Fibroblast of peridontal ligament (primary cell): ENCODE measurements at regions not wholly inside any gene's neighbourhood (a gene's known extent, or its start where the extent isn't known, plus 50 kb on each side); places are given as distances from the start of the nearest gene placed in this dataset.
A peak's percentile ranks its signal among the peaks of the same experiment; 100 is the strongest.

ENCODE experiments used
- DNase-seq: peaks from one replicate; pipeline ENCODE4 v3.0.0-alpha.2; 2010; ENCODE audit errors: extremely low read depth

DNA sequence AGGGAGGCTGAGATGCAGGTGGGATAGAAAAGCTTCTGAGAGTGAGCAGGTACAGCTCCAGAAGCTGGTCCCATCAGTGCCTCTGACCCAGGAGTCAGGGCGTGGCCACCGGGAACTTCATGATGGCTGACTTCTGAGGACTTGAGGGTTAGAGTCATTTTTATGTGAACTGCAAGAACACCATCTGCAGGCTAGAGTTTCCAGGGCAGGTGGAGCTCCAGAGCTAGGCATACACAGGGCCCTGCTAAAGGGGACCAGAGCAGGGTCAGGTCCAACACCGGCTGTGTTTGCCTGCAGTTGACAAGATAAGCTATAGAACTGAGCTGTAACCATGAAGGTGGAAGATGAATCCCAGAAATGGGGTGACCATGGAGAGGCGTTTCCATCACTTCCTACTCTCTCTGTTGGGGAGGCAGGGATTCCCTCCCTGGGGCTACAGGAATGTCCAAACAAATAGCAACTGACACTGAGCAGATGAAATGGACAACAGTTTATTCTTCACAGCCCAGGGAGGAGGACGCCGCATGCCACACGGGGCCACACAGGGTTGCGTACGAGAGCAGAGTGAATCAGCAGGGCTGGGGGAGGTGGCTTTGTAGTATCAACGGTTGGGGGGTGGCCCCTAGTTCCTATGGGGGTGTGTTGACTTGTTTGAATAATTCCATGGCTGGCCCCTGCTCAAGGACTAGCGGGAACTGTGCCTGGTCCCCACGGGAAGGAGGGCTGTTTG is 77.6 kb upstream of the ZNF516 start:
- no peak for DNase-seq

DNA sequence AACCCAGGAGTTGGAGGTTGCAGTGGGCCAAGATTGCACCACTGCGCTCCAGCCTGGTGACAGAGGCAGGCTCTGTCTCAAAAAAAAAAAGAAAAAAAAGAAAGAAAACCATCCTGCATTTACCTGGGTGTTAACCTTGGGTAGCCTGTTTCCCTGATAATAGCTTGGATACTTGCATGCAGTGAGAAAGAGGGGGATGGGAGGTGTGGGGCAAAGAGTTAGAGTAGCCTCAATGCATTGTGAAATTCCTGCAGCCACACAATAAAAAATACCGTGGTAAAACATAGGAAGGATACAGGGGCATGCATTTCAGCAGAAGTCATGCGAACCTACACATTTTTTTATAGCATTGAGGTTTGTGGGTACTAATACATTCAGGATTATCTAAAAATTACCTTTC is 76.6 kb upstream of the ZNF516 start:
- DNase-seq: no peak

DNA sequence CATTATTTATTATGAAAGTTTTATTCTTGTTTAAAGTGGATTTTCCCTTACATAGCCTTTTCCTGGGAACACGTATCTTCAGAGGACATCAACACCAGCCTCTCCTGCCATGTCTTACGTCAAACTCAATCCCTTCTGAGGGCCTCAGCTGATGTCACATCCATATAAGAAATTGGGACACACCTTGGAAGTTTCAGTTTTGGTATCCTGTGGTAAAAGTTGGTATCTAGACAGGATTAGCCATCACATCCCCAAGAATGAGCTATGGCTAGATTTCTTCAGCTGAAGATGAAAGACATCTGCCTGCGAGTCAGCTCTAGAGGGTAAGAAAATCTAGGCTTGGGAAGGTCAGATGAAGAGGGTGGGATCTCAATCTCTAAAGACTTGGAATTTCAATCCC is 75.8 kb upstream of the ZNF516 start:
- no peak for DNase-seq

DNA sequence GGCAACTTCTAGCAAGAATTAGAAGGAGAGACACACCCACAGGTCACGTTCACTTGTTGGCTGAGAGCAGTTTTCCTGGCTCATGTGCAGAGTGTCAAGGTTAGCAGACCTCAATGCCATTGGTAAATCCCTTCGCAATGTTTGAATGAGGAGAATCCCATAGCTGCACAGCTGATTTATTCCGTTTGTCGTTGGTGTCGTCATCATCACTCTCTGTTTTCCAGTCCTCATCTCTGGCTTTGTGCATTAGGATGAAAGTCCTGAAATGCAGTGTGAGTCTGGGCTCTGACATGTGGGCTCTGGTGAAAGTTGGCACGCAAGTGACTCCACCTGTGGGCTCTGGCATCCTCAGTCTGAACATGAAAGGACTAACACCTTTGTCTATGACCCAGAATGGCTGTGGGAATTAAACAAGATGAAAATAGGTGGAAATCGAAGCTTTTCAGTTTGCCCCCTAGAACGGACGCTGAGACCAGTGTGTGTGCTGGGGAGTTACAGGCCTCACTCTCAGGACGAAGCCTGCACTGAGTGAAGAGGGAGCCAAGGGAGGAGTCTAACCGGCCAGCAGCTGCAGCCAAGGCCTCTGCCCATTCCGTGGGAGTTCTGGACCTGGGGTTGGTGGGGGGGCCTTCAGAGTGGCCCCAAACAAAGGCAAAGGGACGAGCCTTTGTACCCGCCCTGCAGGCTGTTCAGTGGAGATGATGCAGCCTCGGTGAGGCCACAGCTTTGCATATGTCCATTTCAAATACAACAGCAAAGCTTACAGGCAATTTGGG is 74.8 kb upstream of the ZNF516 start:
- DNase-seq: no peak

- DNase-seq: no peak
Observed at GRCh38 chr18:76568731-76569130, 73.7 kb upstream of the ZNF516 start.

DNA sequence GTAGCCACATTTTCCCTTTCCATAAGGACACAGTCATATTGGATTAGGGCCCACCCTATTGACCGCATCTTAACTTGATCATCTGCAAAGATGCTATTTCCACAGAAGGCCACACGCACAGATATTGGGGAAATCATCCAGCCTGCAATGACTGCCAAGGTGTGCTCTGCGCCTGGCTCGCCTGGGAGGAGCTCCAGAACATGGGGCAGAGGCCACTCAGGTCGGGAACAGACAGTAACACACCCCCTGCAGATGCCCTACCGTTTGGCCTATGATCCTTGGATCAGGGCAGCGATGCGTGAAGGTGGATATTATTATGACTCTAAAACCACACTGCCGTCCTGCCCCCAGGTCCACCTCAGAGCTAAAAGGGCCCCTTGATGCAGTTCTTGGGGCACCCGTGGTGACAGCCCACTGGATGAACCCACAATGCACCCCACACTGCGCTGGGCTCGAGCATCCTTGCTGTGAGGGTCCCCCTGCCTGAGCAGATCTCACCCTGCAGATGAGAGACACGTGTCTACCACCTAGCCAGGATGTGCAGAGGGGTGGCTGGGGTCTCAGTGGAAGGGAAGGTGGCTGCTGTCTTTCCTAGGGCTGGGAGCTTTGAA is 72.9 kb upstream of the ZNF516 start:
- no peak for DNase-seq

- DNase-seq: no peak
Observed at GRCh38 chr18:76566987-76567386, 71.9 kb upstream of the ZNF516 start.

- DNase-seq: peak; percentile 99
Observed at GRCh38 chr18:76565238-76566173, 70.5 kb upstream of the ZNF516 start.

- no peak for DNase-seq
Observed at GRCh38 chr18:76564655-76565237, 69.7 kb upstream of the ZNF516 start.

DNA sequence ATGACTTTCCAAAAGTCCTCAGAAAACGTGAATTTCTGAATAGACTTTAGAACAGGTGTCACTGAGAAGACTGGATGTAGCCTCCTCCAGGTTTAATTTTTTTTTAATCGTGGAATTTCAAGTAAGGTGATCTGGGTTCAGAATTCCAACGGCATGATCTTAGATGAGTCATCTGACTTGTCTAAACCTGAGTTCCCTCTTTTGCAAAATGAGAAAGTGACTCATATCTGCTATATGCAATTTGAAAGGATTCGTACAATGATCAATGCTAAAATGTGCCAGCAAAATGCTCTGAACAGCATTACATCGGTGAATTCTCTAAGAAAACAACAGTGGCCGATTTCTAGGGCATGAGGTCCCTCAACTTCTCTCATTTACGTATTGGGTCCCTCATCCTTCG is 69.1 kb upstream of the ZNF516 start:
- peak; percentile 74 for DNase-seq

DNA sequence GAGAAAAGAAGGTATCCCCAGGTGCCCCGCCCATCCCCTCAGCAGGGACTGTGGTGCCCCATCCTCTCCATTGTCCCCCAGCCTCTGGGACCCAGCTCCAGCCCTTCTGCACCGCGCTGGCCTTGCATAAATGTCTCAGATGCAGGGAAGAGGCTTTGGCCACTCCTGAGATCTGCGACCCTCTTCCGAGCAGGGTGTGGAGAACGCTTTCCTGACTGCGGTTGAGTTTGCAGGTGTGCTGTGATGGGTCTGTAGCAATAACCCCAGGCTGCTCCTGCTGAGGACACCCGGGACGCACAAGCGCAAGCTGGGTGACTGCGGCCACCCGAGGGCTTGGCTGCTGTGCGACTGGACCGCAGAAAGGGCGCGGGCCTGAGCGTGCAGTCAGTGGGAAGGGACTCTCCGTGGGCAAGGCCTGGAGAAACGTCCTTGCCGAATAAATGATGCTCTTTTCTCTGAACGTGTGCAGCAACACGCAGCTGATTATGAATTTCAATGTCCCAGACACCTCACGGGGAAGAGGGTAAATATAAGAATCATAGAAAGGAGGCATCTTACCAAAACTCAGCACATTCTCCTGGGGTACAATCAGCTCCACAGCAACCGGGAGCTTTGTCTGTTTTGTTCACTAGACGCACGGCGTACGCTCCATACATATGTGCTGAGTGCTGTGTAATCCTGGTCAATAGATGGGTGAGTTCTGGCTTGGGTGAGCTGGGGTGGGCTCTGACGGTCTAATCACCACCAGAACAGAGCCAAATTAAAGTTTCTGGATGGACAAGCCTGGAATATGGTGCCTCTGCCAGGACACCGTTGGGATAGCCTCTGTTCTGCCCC is 67.5 kb upstream of the ZNF516 start:
- no peak for DNase-seq

DNA sequence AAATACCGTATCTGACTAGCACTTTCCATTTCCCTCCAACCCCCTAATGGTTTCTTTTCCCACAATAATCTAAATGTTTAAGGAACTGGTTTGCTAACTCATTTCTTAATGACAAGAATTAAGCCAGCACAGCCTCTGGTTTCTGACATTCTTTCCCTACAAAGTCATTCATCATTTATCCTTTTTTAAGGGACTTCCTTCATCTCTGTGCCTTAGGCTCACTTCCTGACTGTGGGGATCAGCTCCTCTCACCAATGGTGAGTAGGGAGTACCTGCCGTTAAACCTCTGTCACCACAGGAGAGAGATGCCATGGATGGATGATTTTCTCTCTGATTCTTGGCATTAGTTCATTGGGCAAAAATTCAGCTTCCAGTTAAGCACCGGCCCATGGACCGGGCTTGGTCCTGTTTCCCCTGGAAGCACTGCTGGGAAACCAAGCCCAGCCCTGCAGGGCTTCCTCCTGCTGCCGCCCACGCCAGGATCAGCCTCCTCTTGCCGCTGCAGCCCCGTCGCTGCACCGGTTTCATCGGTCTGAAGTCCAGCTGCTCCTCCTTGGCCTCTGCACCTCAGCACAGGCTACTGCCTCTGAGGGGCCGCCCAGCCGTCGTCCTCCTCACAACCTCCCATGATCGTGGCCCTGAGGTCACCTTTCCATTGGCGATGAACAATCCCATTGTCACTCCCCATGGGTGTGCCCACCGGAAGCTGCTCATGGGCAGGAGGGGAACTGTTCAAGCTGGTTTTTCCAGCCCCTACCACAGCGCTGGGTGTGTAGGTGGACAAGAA is 64.0 kb upstream of the ZNF516 start:
- DNase-seq: peak; percentile 83

DNA sequence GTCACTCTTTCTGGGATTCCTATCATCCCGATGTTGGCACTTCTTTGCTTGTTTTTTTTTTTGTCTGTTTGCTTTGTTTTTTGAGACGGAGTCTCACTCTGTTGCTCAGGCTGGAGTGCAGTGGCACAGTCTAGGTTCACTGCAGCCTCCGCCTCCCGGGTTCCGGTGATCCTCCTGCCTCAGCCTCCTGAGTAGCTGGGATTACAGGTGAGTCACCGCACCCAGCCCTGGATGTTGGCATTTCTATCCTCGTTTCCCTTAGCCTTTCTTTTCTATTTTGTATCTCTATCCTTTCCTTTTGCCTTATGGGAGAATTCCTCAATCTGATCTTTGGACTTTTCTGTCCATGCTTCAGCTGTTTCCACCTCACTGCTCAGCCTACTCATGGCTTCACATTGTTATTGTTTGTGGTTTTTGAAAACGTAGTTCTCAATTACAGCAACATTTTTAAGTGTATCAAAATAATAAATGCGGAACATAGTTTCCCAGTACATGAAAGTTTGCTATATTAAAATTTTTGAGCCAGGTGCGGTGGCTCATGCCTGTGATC is 62.1 kb upstream of the ZNF516 start:
- peak; percentile 64 for DNase-seq

GRCh38 chr18:76554547-76555222 is 59.6 kb upstream of the ZNF516 start:
- no peak for DNase-seq

- DNase-seq: peak; percentile 49
Observed at GRCh38 chr18:76553715-76554546, 58.9 kb upstream of the ZNF516 start.

DNA sequence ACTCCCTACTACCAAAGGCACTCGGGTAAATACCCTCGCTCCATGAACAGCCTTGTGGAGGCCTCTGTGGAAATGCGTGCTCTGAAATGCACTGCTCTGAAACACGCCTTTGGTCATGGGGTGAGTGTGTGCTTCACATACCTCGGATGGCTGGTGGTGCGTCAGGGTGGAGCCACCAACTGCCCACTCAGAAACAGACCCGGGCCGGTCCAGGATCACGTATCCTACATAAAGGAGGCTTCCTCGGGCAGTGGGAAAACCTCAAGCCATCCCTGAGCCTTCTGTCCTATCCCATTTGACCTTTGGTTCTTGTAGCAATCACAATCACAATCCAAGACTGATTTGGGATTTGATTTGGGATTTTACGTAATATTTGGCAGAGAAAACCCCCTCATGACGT is 53.5 kb upstream of the ZNF516 start:
- DNase-seq: no peak

DNA sequence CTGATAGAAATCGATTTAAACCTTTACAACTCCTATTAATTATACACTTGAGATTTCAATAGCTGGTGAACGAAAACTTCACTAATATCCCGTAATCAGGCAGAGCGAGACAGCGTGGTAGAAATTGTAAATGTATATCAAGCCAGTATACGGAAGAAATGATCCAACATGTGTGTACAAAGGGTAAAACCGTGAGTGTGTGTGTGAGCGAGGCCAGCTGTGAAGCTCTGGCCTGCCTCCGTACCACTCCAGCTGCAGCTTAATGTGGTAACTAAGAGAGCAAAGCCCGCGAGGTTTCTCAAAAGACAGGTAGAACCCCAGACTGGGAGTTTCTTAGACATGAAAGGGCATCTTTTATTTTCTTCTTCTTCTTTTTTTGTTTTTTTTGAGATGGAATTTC is 52.3 kb upstream of the ZNF516 start:
- no peak for DNase-seq

DNA sequence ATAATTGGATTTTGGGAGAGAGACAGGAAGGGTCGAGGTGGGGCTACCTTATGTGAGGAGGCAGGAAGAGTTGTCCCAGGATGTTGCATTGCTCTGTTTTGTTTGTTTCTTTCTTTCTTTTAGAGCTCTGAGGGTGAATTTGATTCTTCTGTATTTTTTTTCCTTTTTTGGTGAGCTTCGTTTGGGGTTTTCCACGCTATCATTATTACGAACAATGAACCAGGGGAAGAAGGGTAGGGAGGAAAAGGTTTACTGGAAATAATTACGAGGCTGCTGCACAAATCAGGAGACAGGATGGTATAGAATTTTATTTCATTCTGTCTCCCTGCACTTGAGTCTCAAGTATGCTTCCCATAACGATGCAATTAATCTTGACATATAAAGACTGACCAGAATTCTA is 51.4 kb upstream of the ZNF516 start:
- DNase-seq: no peak
